ENCODE measurements at regions not wholly inside any gene's neighbourhood (a gene's known extent, or its start where the extent isn't known, plus 50 kb on each side); places are given as distances from the start of the nearest gene placed in this dataset.

DNA sequence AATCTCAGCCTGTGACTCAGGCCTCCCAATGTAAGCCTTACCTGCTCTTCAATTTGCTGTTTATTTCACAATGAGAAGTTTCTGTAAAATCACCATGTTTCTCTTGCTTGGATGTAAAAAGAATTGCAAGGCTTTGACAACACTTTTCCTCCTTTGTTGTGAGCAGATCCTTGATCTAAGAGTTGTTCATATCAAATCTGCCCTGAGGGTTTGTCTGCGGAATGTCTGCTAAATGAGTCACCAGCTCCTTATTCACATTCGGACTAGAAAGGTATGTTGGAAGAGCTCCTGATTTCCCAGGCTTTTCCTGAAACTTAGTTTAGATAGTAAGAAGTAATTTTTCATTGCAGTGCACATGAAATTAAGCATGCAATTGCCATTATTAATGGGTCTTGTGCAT is 268.2 kb upstream of the TCF4 start:
- TF ChIP-seq POLR2A (IDR thresholded peaks at IDR 0.05; ENCODE audit: low read depth, low read length) (no peak), POLR2AphosphoS5 (IDR thresholded peaks at IDR 0.05; ENCODE audit: low read depth, low read length) (no peak), TAF1 (IDR thresholded peaks at IDR 0.05; ENCODE audit: borderline replicate concordance, low read depth, low read length) (no peak)
- DNase-seq (ENCODE audit: insufficient read length), result no peak
- FAIRE-seq, result no peak

DNA sequence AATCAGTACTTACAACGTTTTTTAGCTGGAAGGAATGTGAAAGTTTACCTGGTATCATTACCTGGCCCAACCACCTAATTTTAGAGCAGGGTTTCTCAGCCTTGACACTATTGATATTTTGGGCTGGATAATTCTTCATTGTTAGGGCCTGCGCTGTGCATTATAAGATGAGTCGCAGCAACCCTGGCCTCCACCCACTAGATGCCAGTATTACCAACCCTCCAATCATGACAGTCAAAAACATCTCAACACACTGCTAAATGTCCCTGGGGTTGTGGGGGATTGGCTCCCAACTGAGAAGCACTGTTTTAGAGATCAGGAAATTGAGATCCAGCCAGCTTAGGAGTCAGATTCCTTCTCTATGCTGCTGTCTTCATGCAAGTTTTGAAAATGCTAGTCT is 265.3 kb upstream of the TCF4 start:
- TF ChIP-seq TAF1 (IDR thresholded peaks at IDR 0.05; ENCODE audit: borderline replicate concordance, low read depth, low read length), result no peak
- no peak for TF ChIP-seq POLR2AphosphoS5 (IDR thresholded peaks at IDR 0.05; ENCODE audit: low read depth, low read length)
- no peak for TF ChIP-seq POLR2A (IDR thresholded peaks at IDR 0.05; ENCODE audit: low read depth, low read length)
- no peak for FAIRE-seq

DNA sequence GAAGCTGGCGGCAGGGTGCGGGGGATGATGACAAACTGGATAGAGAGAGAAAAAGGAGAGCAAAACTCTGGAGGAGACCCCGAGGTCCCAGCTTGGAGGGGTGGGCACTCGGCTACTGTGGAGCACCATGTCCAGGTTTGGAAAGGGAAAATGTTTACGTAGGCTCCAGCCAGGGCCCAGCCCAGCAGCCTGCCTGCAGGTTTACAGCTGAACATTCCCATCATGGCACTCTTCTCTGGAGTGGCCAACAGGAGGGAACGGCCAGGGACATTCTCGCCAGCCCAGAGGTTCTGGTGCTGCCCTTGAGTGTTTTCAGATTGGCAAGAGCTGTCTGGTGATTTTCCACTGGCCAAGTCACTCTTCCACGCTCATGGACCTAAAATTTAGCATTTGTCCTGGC is 262.9 kb upstream of the TCF4 start:
- TF ChIP-seq TAF1 (IDR thresholded peaks at IDR 0.05; ENCODE audit: borderline replicate concordance, low read depth, low read length), result no peak
- TF ChIP-seq POLR2AphosphoS5 (IDR thresholded peaks at IDR 0.05; ENCODE audit: low read depth, low read length), result no peak
- no peak for TF ChIP-seq POLR2A (IDR thresholded peaks at IDR 0.05; ENCODE audit: low read depth, low read length)
- DNase-seq (ENCODE audit: insufficient read length), result no peak
- FAIRE-seq, result no peak

More for the DNA sequence above, 265.3 kb upstream of the TCF4 start:
- no peak for DNase-seq (ENCODE audit: insufficient read length)

DNA sequence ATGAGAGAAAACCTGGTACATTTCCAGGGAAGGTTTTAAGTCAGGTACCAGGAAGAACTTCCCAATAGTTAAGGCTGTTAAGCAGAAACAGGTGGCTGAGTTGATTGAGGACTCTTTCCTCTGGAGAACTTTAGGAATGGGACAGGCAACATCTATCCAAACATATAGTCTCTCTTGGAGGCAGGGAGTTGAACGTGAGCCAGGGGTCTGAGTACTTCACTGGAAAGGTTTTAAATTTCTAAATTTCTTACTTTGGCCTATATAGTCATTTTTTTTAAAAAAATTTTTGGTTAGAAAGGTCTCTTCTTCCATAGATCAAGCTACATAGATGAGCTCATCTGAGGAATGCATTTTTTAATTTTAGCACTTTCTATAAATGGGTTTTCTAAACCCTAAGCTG is 261.4 kb upstream of the TCF4 start:
- no peak for DNase-seq (ENCODE audit: insufficient read length)
- FAIRE-seq, result no peak
- no peak for TF ChIP-seq TAF1 (IDR thresholded peaks at IDR 0.05; ENCODE audit: borderline replicate concordance, low read depth, low read length)
- no peak for TF ChIP-seq POLR2AphosphoS5 (IDR thresholded peaks at IDR 0.05; ENCODE audit: low read depth, low read length)
- TF ChIP-seq POLR2A (IDR thresholded peaks at IDR 0.05; ENCODE audit: low read depth, low read length), result no peak

DNA sequence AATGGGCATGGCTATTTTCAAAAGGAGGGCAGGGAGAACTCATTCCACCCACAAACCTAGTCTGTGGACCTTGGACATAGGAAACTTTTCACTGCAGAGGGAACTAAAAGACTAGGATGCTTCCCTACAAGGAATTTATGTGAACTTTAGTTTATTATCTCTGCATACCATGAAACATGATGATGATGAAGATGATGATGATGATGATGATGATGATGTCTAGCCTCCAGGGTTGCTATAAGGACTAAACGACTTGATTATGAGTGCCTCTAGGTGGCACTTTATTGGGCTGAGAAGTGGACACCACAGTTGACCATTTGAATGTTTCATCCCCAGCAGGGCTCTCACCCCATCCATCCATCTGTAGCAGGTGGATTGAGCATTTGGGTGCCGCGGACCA is 260.0 kb upstream of the TCF4 start:
- DNase-seq (ENCODE audit: insufficient read length) (no peak), FAIRE-seq (no peak)
- TF ChIP-seq POLR2A (IDR thresholded peaks at IDR 0.05; ENCODE audit: low read depth, low read length) (no peak), TAF1 (IDR thresholded peaks at IDR 0.05; ENCODE audit: borderline replicate concordance, low read depth, low read length) (no peak)

DNA sequence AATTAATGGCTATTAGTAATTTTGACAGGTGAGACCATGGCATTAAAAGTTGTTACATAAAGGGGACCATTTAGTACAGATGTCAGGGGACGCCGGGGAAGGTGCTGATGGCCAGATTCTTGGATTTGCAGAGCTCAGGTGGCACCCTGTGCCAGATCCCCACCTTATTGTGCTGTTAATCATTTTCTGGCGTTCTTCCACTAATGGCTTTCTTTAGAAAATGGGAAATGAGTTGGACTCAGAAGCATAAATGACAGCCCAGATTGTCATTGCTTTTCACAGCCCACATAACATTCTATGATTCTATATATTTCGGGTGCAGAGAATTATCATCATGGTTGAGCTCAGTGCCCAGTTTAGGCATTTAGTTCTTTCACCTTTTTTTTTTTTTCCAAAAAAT is 257.2 kb upstream of the TCF4 start:
- FAIRE-seq (no peak), DNase-seq (ENCODE audit: insufficient read length) (no peak)
- TF ChIP-seq TAF1 (IDR thresholded peaks at IDR 0.05; ENCODE audit: borderline replicate concordance, low read depth, low read length), result no peak
- TF ChIP-seq POLR2A (IDR thresholded peaks at IDR 0.05; ENCODE audit: low read depth, low read length), result no peak
- TF ChIP-seq POLR2AphosphoS5 (IDR thresholded peaks at IDR 0.05; ENCODE audit: low read depth, low read length), result no peak

DNA sequence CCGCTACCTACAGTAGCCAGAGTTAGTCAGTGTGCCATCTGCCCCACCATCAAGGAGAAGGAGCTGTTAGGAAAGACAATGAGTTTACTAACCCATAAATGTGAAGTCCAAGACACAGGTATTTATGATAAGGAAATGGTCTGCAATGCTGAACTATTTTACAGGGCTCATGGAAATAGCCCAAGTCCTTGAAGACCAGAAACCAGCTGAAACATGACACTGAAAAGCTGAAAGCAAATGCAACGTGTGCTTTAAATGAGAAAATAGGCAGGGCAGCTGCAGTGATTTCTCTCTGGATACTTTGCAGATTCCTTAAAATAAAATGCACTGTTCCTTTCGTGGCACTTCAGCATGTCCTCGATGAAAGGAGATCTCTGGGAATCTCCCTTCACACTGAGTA is 256.4 kb upstream of the TCF4 start:
- TF ChIP-seq POLR2A (IDR thresholded peaks at IDR 0.05; ENCODE audit: low read depth, low read length) (no peak), POLR2AphosphoS5 (IDR thresholded peaks at IDR 0.05; ENCODE audit: low read depth, low read length) (no peak), TAF1 (IDR thresholded peaks at IDR 0.05; ENCODE audit: borderline replicate concordance, low read depth, low read length) (no peak)
- FAIRE-seq, result no peak
- DNase-seq (ENCODE audit: insufficient read length), result no peak

DNA sequence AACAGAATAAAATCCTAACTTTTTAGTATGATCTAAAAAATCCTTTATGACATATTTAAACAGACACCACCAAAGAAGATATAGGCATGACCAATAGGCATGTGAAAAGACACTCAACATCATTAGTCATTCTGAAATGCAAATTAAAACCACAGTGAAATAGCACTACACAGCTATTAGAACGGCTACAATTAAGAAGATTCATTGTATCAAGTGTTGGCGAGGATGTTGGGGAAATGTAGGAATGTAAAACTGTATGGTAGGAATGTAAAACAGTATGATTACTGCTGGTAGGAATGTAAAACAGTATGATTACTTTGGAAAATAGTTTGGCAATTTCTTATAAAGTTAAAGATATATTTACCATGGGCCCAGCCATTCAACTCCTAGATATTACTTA is 253.3 kb upstream of the TCF4 start:
- TF ChIP-seq POLR2A (IDR thresholded peaks at IDR 0.05; ENCODE audit: low read depth, low read length) (no peak), POLR2AphosphoS5 (IDR thresholded peaks at IDR 0.05; ENCODE audit: low read depth, low read length) (no peak), TAF1 (IDR thresholded peaks at IDR 0.05; ENCODE audit: borderline replicate concordance, low read depth, low read length) (no peak)
- FAIRE-seq, result no peak
- no peak for DNase-seq (ENCODE audit: insufficient read length)

DNA sequence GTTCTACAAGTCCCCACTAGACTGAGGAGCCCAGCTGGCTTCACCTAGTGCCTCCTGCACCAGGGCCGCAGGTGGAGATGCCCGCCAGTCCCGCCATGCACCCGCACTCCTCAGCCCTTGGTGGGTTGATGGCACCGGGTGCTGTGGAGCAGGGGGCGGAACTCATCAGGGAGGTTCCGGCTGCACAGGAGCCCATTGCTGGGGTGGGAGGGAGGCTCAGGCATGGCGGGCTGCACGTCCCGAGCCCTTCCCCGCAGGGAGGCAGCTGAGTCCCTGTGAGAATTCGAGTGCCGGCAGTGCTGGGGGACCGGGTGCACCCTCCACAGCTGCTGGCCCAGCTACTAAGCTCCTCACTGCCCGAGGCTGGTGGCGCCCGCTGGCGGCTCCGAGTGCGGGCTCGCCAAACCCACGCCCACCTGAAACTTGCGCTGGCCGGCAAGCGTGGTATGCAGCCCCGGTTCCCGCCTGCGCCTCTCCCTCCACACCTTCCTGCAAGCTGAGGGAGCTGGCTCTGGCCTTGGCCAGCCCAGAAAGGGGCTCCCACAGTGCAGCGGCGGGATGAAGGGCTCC is 252.7 kb upstream of the TCF4 start:
- no peak for DNase-seq (ENCODE audit: insufficient read length)
- FAIRE-seq, result no peak
- no peak for TF ChIP-seq POLR2AphosphoS5 (IDR thresholded peaks at IDR 0.05; ENCODE audit: low read depth, low read length)
- no peak for TF ChIP-seq TAF1 (IDR thresholded peaks at IDR 0.05; ENCODE audit: borderline replicate concordance, low read depth, low read length)
- TF ChIP-seq POLR2A (IDR thresholded peaks at IDR 0.05; ENCODE audit: low read depth, low read length), result no peak

DNA sequence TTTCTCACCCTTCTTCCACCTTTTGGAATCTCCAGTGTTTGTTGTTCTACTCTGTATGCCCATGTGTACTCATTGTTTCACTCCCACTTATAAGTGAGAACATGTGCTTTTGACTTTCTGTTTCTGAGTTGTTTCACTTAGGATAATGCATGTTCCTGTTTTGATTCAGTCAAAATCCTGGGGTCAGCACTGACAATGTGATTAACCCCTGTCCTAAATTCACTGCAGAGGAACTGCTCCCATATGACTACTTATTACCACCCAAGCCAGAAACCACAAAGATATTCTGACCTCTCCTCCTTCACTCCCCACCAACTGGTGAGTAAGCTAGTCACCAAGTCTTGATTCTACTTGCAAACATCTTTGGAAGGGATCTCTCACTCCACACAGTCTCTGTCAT is 251.4 kb upstream of the TCF4 start:
- FAIRE-seq (no peak), DNase-seq (ENCODE audit: insufficient read length) (no peak)
- TF ChIP-seq POLR2AphosphoS5 (IDR thresholded peaks at IDR 0.05; ENCODE audit: low read depth, low read length) (no peak), POLR2A (IDR thresholded peaks at IDR 0.05; ENCODE audit: low read depth, low read length) (no peak), TAF1 (IDR thresholded peaks at IDR 0.05; ENCODE audit: borderline replicate concordance, low read depth, low read length) (no peak)

DNA sequence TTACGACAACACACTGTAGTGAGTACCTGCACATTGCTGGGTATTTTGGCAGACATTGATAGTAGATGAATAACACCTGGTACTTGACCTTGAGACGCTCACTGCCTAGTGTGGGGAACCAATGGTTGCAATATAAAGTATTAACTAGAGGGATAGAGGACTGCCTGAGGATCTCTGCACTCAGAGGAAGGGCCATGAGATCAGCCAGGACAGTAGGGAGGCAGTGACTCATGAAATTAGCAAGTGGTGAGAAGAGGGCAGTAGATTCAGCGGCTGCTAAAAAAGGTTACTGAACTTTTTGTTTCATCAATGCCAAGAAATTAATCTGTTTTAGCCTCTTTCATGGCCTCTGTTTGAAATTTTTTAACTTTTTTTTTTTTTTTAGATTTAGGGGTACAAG is 250.8 kb upstream of the TCF4 start:
- TF ChIP-seq POLR2A (IDR thresholded peaks at IDR 0.05; ENCODE audit: low read depth, low read length), result no peak
- TF ChIP-seq POLR2AphosphoS5 (IDR thresholded peaks at IDR 0.05; ENCODE audit: low read depth, low read length), result no peak
- TF ChIP-seq TAF1 (IDR thresholded peaks at IDR 0.05; ENCODE audit: borderline replicate concordance, low read depth, low read length), result no peak
- FAIRE-seq (no peak), DNase-seq (ENCODE audit: insufficient read length) (no peak)

DNA sequence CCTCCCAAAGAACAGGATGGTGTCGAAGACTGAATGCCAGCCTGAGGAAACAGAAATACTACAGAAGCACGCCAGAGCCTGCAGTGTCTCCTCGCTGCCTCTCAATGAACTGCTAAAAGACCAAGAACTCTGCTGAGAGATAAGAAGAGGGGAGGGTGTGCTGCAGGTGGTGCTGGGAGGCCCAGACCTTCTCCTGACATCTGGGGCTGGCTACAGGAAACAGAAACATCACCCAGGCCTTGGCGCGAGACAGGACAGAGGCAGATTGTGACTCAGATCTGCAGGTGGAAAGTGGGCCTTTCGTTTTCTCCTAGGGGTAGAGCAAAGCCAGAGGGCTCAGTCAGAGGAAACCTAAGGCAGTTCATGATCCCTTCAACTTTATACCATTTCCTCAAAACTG is 250.3 kb upstream of the TCF4 start:
- no peak for FAIRE-seq
- TF ChIP-seq TAF1 (IDR thresholded peaks at IDR 0.05; ENCODE audit: borderline replicate concordance, low read depth, low read length) (no peak), POLR2A (IDR thresholded peaks at IDR 0.05; ENCODE audit: low read depth, low read length) (no peak), POLR2AphosphoS5 (IDR thresholded peaks at IDR 0.05; ENCODE audit: low read depth, low read length) (no peak)
- no peak for DNase-seq (ENCODE audit: insufficient read length)

DNA sequence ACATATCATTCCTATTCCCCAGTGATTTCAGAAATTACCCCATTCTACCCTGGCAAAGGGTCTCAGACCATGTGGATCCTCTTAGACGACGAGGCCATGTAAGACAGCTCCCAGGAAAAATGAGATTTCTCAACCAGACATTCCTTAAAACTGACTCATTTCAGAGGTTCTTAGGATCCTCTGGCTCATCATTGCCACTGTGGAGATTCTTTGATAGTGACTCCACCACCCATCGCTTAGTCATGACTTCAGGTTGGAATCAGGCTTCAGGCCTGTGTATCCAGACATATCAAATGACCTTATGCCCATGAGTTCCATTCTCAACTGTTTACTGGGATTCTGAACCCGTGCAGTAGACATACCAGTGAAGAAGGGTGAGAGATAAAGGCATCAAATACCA is 245.6 kb upstream of the TCF4 start:
- no peak for TF ChIP-seq POLR2AphosphoS5 (IDR thresholded peaks at IDR 0.05; ENCODE audit: low read depth, low read length)
- no peak for TF ChIP-seq POLR2A (IDR thresholded peaks at IDR 0.05; ENCODE audit: low read depth, low read length)
- no peak for TF ChIP-seq TAF1 (IDR thresholded peaks at IDR 0.05; ENCODE audit: borderline replicate concordance, low read depth, low read length)
- no peak for DNase-seq (ENCODE audit: insufficient read length)
- no peak for FAIRE-seq

All from GM12892 (cell line).